ENCODE measurements at regions not wholly inside any gene's neighbourhood (a gene's known extent, or its start where the extent isn't known, plus 50 kb on each side); places are given as distances from the start of the nearest gene placed in this dataset.

DNA sequence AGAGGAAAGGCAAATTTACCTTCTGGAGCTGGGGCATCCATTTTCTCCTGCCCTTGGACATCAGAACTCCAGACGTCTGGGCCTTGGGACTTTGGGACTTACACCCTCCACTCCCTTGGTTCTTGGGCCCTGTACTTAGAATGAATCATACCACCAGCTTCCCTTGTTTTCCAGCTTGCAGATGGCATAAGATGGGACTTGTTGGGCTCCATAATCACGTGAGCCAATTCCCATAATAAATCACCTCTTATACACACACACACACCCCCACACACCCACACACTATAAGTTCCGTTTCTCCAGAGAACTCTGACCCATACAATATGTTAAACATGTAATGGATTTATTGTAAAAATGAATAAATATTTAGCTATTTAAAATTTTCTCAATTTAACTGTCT is 185.7 kb downstream of the GIPC2 start:
- no peak overlapping the region for H3K9ac ChIP-seq (ENCODE audit: low read length)
- H3K4me3 ChIP-seq (ENCODE audit: low read depth, low read length): no peak overlapping the region
- H4K12ac ChIP-seq (ENCODE audit: low read depth, low read length): no peak overlapping the region
- no peaks in the 10 kb centered on the region for H3K36me3 ChIP-seq (ENCODE audit: control insufficient read depth in 1 of 2, insufficient read depth in 2 of 2, low read length in 2 of 2)
- H3K23ac ChIP-seq (ENCODE audit: low read length): no peak overlapping the region
- no peaks in the 10 kb centered on the region for H3K79me1 ChIP-seq (ENCODE audit: low read length)
- no peak overlapping the region for H2BK5ac ChIP-seq (ENCODE audit: low read depth, low read length, poor library complexity)
- H3K79me2 ChIP-seq (ENCODE audit: control insufficient read depth, insufficient read depth, low read length, poor library complexity): no peaks in the 10 kb centered on the region
- H3K4ac ChIP-seq (ENCODE audit: low read depth, low read length): no peak overlapping the region
- H3K27ac ChIP-seq (ENCODE audit: low read depth, low read length): no peak overlapping the region
- H4K8ac ChIP-seq (ENCODE audit: low read depth, low read length): no peak overlapping the region
- no peak overlapping the region for H2BK12ac ChIP-seq (ENCODE audit: low read length)
- no peak overlapping the region for H3K4me2 ChIP-seq (ENCODE audit: low read length)
- H3K27me3 ChIP-seq (ENCODE audit: insufficient read depth, low read length): no peaks in the 10 kb centered on the region
- H2AFZ ChIP-seq (ENCODE audit: insufficient read depth, low read length, poor library complexity): no peak overlapping the region
- H2AK5ac ChIP-seq (ENCODE audit: low read length): no peak overlapping the region
- H3K18ac ChIP-seq (ENCODE audit: low read length): no peak overlapping the region
- H4K91ac ChIP-seq (ENCODE audit: low read depth, low read length): no peak overlapping the region
- DNase-seq: no peak
- no peak overlapping the region for H3K14ac ChIP-seq (ENCODE audit: low read length)
- 100% methylated on average over 1 of the region's 3 CpGs for WGBS (ENCODE audit: extremely low coverage, insufficient coverage, insufficient read length)
- H3K4me1 ChIP-seq (ENCODE audit: control insufficient read depth in 1 of 2, insufficient read depth in 2 of 2, low read length in 2 of 2): no peaks in the 10 kb centered on the region
- H3K9me3 ChIP-seq (ENCODE audit: insufficient read depth, low read depth, low read length): no peaks in the 10 kb centered on the region
- no peak overlapping the region for H2BK120ac ChIP-seq (ENCODE audit: insufficient read depth, low read length, poor library complexity)

DNA sequence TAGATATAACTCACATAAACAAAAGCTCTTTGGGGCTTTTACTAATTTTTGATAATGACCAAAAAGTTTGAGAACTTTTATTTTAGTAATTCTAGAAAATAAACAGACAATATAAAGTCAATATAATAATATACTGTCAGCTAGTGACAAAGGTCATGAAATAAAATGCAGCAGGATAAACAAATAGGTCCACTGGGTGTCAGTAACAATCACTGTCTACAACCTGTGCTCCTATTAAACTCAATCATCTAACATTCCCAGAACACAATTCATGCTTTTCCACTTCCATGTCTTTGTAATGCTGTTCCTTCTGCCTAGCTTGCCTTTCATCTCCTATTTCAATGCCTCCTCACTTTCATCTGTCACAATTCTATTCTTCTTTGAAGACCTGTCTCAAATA is 186.1 kb downstream of the GIPC2 start:
- Histone ChIP-seq H2BK12ac (ENCODE audit: low read length) (no peak overlapping the region), H3K9me3 (ENCODE audit: insufficient read depth, low read depth, low read length) (no peaks in the 10 kb centered on the region), H3K79me2 (ENCODE audit: control insufficient read depth, insufficient read depth, low read length, poor library complexity) (no peaks in the 10 kb centered on the region), H2BK120ac (ENCODE audit: insufficient read depth, low read length, poor library complexity) (no peak overlapping the region), H4K12ac (ENCODE audit: low read depth, low read length) (no peak overlapping the region), H4K8ac (ENCODE audit: low read depth, low read length) (no peak overlapping the region), H3K27me3 (ENCODE audit: insufficient read depth, low read length) (no peaks in the 10 kb centered on the region), H2AK5ac (ENCODE audit: low read length) (no peak overlapping the region), H3K4me2 (ENCODE audit: low read length) (no peak overlapping the region), H3K27ac (ENCODE audit: low read depth, low read length) (no peak overlapping the region), H3K36me3 (ENCODE audit: control insufficient read depth in 1 of 2, insufficient read depth in 2 of 2, low read length in 2 of 2) (no peaks in the 10 kb centered on the region), H3K14ac (ENCODE audit: low read length) (no peak overlapping the region), H3K18ac (ENCODE audit: low read length) (no peak overlapping the region), H3K23ac (ENCODE audit: low read length) (no peak overlapping the region), H3K79me1 (ENCODE audit: low read length) (no peaks in the 10 kb centered on the region), H3K4me1 (ENCODE audit: control insufficient read depth in 1 of 2, insufficient read depth in 2 of 2, low read length in 2 of 2) (no peaks in the 10 kb centered on the region), H3K9ac (ENCODE audit: low read length) (no peak overlapping the region), H3K4ac (ENCODE audit: low read depth, low read length) (no peak overlapping the region), H3K4me3 (ENCODE audit: low read depth, low read length) (no peak overlapping the region), H2BK5ac (ENCODE audit: low read depth, low read length, poor library complexity) (no peak overlapping the region), H2AFZ (ENCODE audit: insufficient read depth, low read length, poor library complexity) (no peak overlapping the region), H4K91ac (ENCODE audit: low read depth, low read length) (no peak overlapping the region)
- no peak for DNase-seq

DNA sequence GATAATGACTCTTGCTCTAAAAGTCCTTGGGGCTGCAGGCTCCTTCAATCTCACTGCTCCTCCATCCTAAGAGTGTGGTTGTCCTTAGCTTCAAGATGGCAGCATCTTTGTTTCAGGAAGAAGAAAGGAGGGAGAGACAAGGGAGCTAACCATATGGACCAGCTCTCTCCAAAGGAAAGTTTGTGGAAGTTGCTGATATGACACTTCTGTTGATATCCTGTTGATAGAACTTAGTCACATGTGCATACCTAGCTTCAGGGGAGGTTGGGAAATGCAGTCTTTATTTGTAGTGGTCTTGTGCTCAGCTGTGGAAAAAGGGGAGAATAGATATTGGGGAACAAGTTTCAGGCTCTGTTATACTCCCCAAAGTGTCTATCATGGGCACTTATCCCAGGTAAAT is 186.9 kb downstream of the GIPC2 start:
- no peak for DNase-seq

DNA sequence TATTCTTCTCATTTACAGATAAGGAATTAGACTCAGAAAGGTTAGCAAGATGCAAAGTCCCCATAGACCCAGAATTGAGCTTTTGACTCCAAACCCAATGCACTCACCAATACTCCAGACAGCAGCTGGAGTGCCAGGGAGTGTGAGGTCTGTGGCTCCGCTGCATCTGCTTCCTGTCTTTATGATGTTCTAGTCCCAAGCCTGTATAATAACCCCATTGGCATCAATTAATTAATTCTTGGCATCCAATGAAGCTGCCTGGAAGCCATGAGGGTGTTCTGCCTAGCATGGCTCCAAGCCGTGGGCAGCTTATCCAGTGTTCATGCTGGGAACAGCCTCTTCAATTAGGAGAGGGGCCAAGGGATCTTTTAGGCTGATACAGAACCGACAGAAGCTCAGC is 188.7 kb downstream of the GIPC2 start:
- Histone ChIP-seq H3K79me1 (ENCODE audit: low read length) (no peaks in the 10 kb centered on the region), H3K4me1 (ENCODE audit: control insufficient read depth in 1 of 2, insufficient read depth in 2 of 2, low read length in 2 of 2) (no peaks in the 10 kb centered on the region), H3K4me2 (ENCODE audit: low read length) (no peak overlapping the region), H4K8ac (ENCODE audit: low read depth, low read length) (no peak overlapping the region), H3K18ac (ENCODE audit: low read length) (no peak overlapping the region), H3K14ac (ENCODE audit: low read length) (no peak overlapping the region), H3K36me3 (ENCODE audit: control insufficient read depth in 1 of 2, insufficient read depth in 2 of 2, low read length in 2 of 2) (no peaks in the 10 kb centered on the region), H2AFZ (ENCODE audit: insufficient read depth, low read length, poor library complexity) (no peak overlapping the region), H3K27ac (ENCODE audit: low read depth, low read length) (no peak overlapping the region), H3K9me3 (ENCODE audit: insufficient read depth, low read depth, low read length) (no peaks in the 10 kb centered on the region), H2AK5ac (ENCODE audit: low read length) (no peak overlapping the region), H4K12ac (ENCODE audit: low read depth, low read length) (no peak overlapping the region), H3K79me2 (ENCODE audit: control insufficient read depth, insufficient read depth, low read length, poor library complexity) (no peaks in the 10 kb centered on the region), H2BK120ac (ENCODE audit: insufficient read depth, low read length, poor library complexity) (no peak overlapping the region), H4K91ac (ENCODE audit: low read depth, low read length) (no peak overlapping the region), H3K9ac (ENCODE audit: low read length) (no peak overlapping the region), H3K4ac (ENCODE audit: low read depth, low read length) (no peak overlapping the region), H2BK5ac (ENCODE audit: low read depth, low read length, poor library complexity) (no peak overlapping the region), H3K27me3 (ENCODE audit: insufficient read depth, low read length) (no peaks in the 10 kb centered on the region), H3K23ac (ENCODE audit: low read length) (no peak overlapping the region), H3K4me3 (ENCODE audit: low read depth, low read length) (no peak overlapping the region), H2BK12ac (ENCODE audit: low read length) (no peak overlapping the region)
- DNase-seq: no peak
- no CpG with 5 or more reads among the region's 3 CpGs for WGBS (ENCODE audit: extremely low coverage, insufficient coverage, insufficient read length)

More for the DNA sequence above, 186.9 kb downstream of the GIPC2 start:
- Histone ChIP-seq H3K4me1 (ENCODE audit: control insufficient read depth in 1 of 2, insufficient read depth in 2 of 2, low read length in 2 of 2) (no peaks in the 10 kb centered on the region), H4K91ac (ENCODE audit: low read depth, low read length) (no peak overlapping the region), H3K27ac (ENCODE audit: low read depth, low read length) (no peak overlapping the region), H3K4ac (ENCODE audit: low read depth, low read length) (no peak overlapping the region), H3K23ac (ENCODE audit: low read length) (no peak overlapping the region), H2AFZ (ENCODE audit: insufficient read depth, low read length, poor library complexity) (no peak overlapping the region), H3K4me2 (ENCODE audit: low read length) (no peak overlapping the region), H2BK120ac (ENCODE audit: insufficient read depth, low read length, poor library complexity) (no peak overlapping the region), H3K18ac (ENCODE audit: low read length) (no peak overlapping the region), H3K27me3 (ENCODE audit: insufficient read depth, low read length) (no peaks in the 10 kb centered on the region), H3K79me1 (ENCODE audit: low read length) (no peaks in the 10 kb centered on the region), H3K79me2 (ENCODE audit: control insufficient read depth, insufficient read depth, low read length, poor library complexity) (no peaks in the 10 kb centered on the region), H3K4me3 (ENCODE audit: low read depth, low read length) (no peak overlapping the region), H3K14ac (ENCODE audit: low read length) (no peak overlapping the region), H4K12ac (ENCODE audit: low read depth, low read length) (no peak overlapping the region), H2BK12ac (ENCODE audit: low read length) (no peak overlapping the region), H3K9me3 (ENCODE audit: insufficient read depth, low read depth, low read length) (no peaks in the 10 kb centered on the region), H4K8ac (ENCODE audit: low read depth, low read length) (no peak overlapping the region), H2AK5ac (ENCODE audit: low read length) (no peak overlapping the region), H3K36me3 (ENCODE audit: control insufficient read depth in 1 of 2, insufficient read depth in 2 of 2, low read length in 2 of 2) (no peaks in the 10 kb centered on the region), H2BK5ac (ENCODE audit: low read depth, low read length, poor library complexity) (no peak overlapping the region), H3K9ac (ENCODE audit: low read length) (no peak overlapping the region)

DNA sequence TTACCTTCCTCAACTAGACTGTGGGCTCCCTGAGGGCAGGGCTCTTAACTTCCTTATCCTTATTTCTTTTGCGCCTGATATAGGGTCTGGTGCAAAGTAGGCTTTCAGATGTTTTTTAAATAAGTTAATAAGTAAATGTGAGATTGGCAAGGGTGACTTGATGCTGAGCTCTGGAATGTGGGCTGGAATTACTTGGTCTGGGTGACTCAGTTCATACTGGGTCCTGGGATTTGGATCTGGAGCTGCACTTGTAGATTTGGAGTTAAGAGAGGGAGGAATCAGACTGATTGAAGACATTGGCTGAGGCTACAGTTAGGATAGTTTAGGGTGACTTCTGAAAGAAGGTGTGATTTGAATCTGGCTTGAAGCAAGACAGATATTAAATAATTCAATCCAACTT is 190.9 kb downstream of the GIPC2 start:
- no CpG with 5 or more reads among the region's 1 CpG for WGBS (ENCODE audit: extremely low coverage, insufficient coverage, insufficient read length)

More for the DNA sequence above, 190.9 kb downstream of the GIPC2 start:
- no peak overlapping the region for H2BK120ac ChIP-seq (ENCODE audit: insufficient read depth, low read length, poor library complexity)
- H3K36me3 ChIP-seq (ENCODE audit: control insufficient read depth in 1 of 2, insufficient read depth in 2 of 2, low read length in 2 of 2): no peaks in the 10 kb centered on the region
- no peaks in the 10 kb centered on the region for H3K27me3 ChIP-seq (ENCODE audit: insufficient read depth, low read length)
- no peak overlapping the region for H2BK12ac ChIP-seq (ENCODE audit: low read length)
- no peak overlapping the region for H3K23ac ChIP-seq (ENCODE audit: low read length)
- H4K91ac ChIP-seq (ENCODE audit: low read depth, low read length): no peak overlapping the region
- no peak overlapping the region for H3K18ac ChIP-seq (ENCODE audit: low read length)
- H3K14ac ChIP-seq (ENCODE audit: low read length): no peak overlapping the region
- no peak overlapping the region for H3K4me3 ChIP-seq (ENCODE audit: low read depth, low read length)
- DNase-seq: peak in 1 of 2 donors; percentile 27
- H2AFZ ChIP-seq (ENCODE audit: insufficient read depth, low read length, poor library complexity): no peak overlapping the region
- no peak overlapping the region for H4K12ac ChIP-seq (ENCODE audit: low read depth, low read length)
- H3K9ac ChIP-seq (ENCODE audit: low read length): no peak overlapping the region
- no peak overlapping the region for H3K4me2 ChIP-seq (ENCODE audit: low read length)
- no peak overlapping the region for H3K4ac ChIP-seq (ENCODE audit: low read depth, low read length)
- H2BK5ac ChIP-seq (ENCODE audit: low read depth, low read length, poor library complexity): no peak overlapping the region
- H2AK5ac ChIP-seq (ENCODE audit: low read length): no peak overlapping the region
- H3K27ac ChIP-seq (ENCODE audit: low read depth, low read length): no peak overlapping the region
- no peaks in the 10 kb centered on the region for H3K79me2 ChIP-seq (ENCODE audit: control insufficient read depth, insufficient read depth, low read length, poor library complexity)
- H3K4me1 ChIP-seq (ENCODE audit: control insufficient read depth in 1 of 2, insufficient read depth in 2 of 2, low read length in 2 of 2): no peaks in the 10 kb centered on the region
- H3K79me1 ChIP-seq (ENCODE audit: low read length): no peaks in the 10 kb centered on the region
- H4K8ac ChIP-seq (ENCODE audit: low read depth, low read length): no peak overlapping the region
- no peaks in the 10 kb centered on the region for H3K9me3 ChIP-seq (ENCODE audit: insufficient read depth, low read depth, low read length)
